ENCODE measurements at regions not wholly inside any gene's neighbourhood (a gene's known extent, or its start where the extent isn't known, plus 50 kb on each side); places are given as distances from the start of the nearest gene placed in this dataset.

- DNase-seq (ENCODE audit: low read depth in 1 of 2, low spot score in 2 of 2) (no peak), FAIRE-seq (no peak)
- H3K9me3 ChIP-seq (ENCODE audit: insufficient read depth in 2 of 2, low read depth in 1 of 2, low read length in 1 of 2): peaks cover 6 to 23% of the 10 kb centered on the region in 2 experiments; a peak in 2 of 4 replicates
- H3K4ac ChIP-seq (replicated peaks; ENCODE audit: insufficient read length, low read depth, low read length): no peak overlapping the region
- no peak overlapping the region for H3K56ac ChIP-seq (replicated peaks; ENCODE audit: insufficient read length, low read depth, low read length)
- ChIA-PET POLR2A (ENCODE audit: partially characterized antibody) (no interaction called here), CTCF (ENCODE audit: partially characterized antibody) (no interaction called here)
- no peaks in the 10 kb centered on the region for H3K27me3 ChIP-seq (replicated peaks in 1 of 4; ENCODE audit: control insufficient read depth in 3 of 4, extremely low read depth in 1 of 4, insufficient read depth in 3 of 4, low read length in 3 of 4)
- H2BK5ac ChIP-seq (ENCODE audit: low read depth, low read length): no peak overlapping the region
- no peak overlapping the region for H3K14ac ChIP-seq (ENCODE audit: insufficient read length)
- WGBS, 2 experiments (ENCODE audit: extremely low coverage in 1 of 2, insufficient coverage in 1 of 2, insufficient read length in 1 of 2, insufficient replicate concordance in 2 of 2, low coverage in 1 of 2, low lambda C conversion rate in 2 of 2, missing lambda C conversion rate in 1 of 2): 92% methylated on average over 4 of the region's 4 CpGs; no CpG with 5 or more reads in 1 of the 2 experiments
- no peak overlapping the region for H2BK12ac ChIP-seq (ENCODE audit: low read depth, low read length)
- H3K4me1 ChIP-seq (replicated peaks in 1 of 4; ENCODE audit: control insufficient read depth in 3 of 4, insufficient read depth in 4 of 4, low read length in 3 of 4): no peaks in the 10 kb centered on the region
- H3K27ac ChIP-seq (ENCODE audit: low read depth, low read length): no peak overlapping the region
- no peak overlapping the region for H2BK20ac ChIP-seq (ENCODE audit: low read length)
- no peak overlapping the region for H3K23ac ChIP-seq (ENCODE audit: insufficient read length)
- H4K8ac ChIP-seq (ENCODE audit: extremely low read depth, insufficient read depth, low read length): no peak overlapping the region
- no peak overlapping the region for H2BK15ac ChIP-seq (ENCODE audit: low read length)
- no peak overlapping the region for H4K91ac ChIP-seq (replicated peaks; ENCODE audit: insufficient read length, low read length)
- H3K23me2 ChIP-seq (ENCODE audit: low read depth, low read length): no peaks in the 10 kb centered on the region
- no peaks in the 10 kb centered on the region for H3K79me2 ChIP-seq (ENCODE audit: control insufficient read depth in 1 of 2, insufficient read depth in 2 of 2, low read length in 2 of 2)
- no peak overlapping the region for H2AK5ac ChIP-seq (ENCODE audit: low read depth, low read length)
- H4K20me1 ChIP-seq (replicated peaks in 1 of 2; ENCODE audit: control insufficient read depth in 1 of 2, insufficient read depth in 2 of 2, low read length in 2 of 2): no peaks in the 10 kb centered on the region
- no peaks in the 10 kb centered on the region for H3K36me3 ChIP-seq (ENCODE audit: control insufficient read depth in 2 of 4, insufficient read depth in 4 of 4, low read length in 3 of 4)
- no peak overlapping the region for H3K18ac ChIP-seq (ENCODE audit: extremely low read depth, low read length)
- no peak overlapping the region for H2AFZ ChIP-seq (ENCODE audit: low read length)
- H3K79me1 ChIP-seq (ENCODE audit: low read depth, low read length): no peaks in the 10 kb centered on the region
- no peak overlapping the region for H3K4me2 ChIP-seq (ENCODE audit: insufficient read depth in 1 of 2, low read depth in 2 of 2, low read length in 2 of 2)
- H4K5ac ChIP-seq (ENCODE audit: insufficient read length, low read depth, low read length): no peak overlapping the region
- H3K4me3 ChIP-seq (ENCODE audit: extremely low read depth in 1 of 4, insufficient read depth in 2 of 4, low read depth in 3 of 4, low read length in 4 of 4): no peak overlapping the region
- H3K9ac ChIP-seq (replicated peaks in 1 of 4; ENCODE audit: extremely low read depth in 1 of 4, low read depth in 3 of 4, low read length in 3 of 4): no peak overlapping the region
- H2BK120ac ChIP-seq (replicated peaks; ENCODE audit: low read depth, low read length): no peak overlapping the region
- TF ChIP-seq SIRT6 (IDR thresholded peaks at IDR 0.05; ENCODE audit: low read length) (no peak), GTF2F1 (IDR thresholded peaks at IDR 0.05; ENCODE audit: borderline replicate concordance, low read depth, low read length) (no peak), JUN (IDR thresholded peaks at IDR 0.05; ENCODE audit: low read depth, low read length) (no peak), ATF3 (IDR thresholded peaks at IDR 0.05; ENCODE audit: insufficient read depth, low read depth, low read length) (no peak), RXRA (IDR thresholded peaks at IDR 0.05; ENCODE audit: insufficient read depth, low read depth, low read length) (no peak), RAD21 (IDR thresholded peaks at IDR 0.05 in 1 of 2, conservative IDR thresholded peaks at IDR 0.05 in 1 of 2; ENCODE audit: low read depth in 2 of 2, low read length in 2 of 2) (no peak), MAFK (IDR thresholded peaks at IDR 0.05; ENCODE audit: low read depth, low read length) (no peak), EGR1 (IDR thresholded peaks at IDR 0.05; ENCODE audit: borderline replicate concordance, low read depth, low read length) (no peak), SAP30 (IDR thresholded peaks at IDR 0.05; ENCODE audit: insufficient read depth, insufficient replicate concordance, low read length) (no peak), EP300 (IDR thresholded peaks at IDR 0.05; ENCODE audit: borderline replicate concordance in 1 of 2, low read depth in 2 of 2, low read length in 2 of 2) (no peak), TAF7 (optimal IDR thresholded peaks at IDR 0.05; ENCODE audit: borderline replicate concordance, low read depth, low read length) (no peak), EZH2 (IDR thresholded peaks at IDR 0.05; ENCODE audit: low read depth, low read length, severe bottlenecking) (no peak), KDM5A (IDR thresholded peaks at IDR 0.05; ENCODE audit: low read length) (no peak), BRCA1 (IDR thresholded peaks at IDR 0.05; ENCODE audit: low read depth, low read length) (no peak)
These were observed 213.5 kb downstream of the CDH26 start for GRCh38 chr20:60171738-60172137.

Measured in H1 (cell line).